Lung (tissue), 11 donors: ENCODE measurements at regions not wholly inside any gene's neighbourhood (a gene's known extent, or its start where the extent isn't known, plus 50 kb on each side); places are given as distances from the start of the nearest gene placed in this dataset.

ENCODE experiments used
- ATAC-seq: fragments of 200-7000 bp; cut with Tn5 transposase; one replicate; pipeline ENCODE4 v1.9.1; 2020; ENCODE audit warnings: moderate number of reproducible peaks; ENCODE audit not compliant: insufficient read depth, low FRiP score
- DNase-seq, 3 donors: peaks; one replicate each; pipeline ENCODE4 v3.0.0-alpha.2; 2013 to 2017
- H3K27ac ChIP-seq, 2 donors: one replicate each; pipeline ENCODE4 v1.5.1; 2013; ENCODE audit warnings: mild to moderate bottlenecking in 2 of 2, moderate library complexity in 2 of 2, control low read depth in 1 of 2, inconsistent platforms in 1 of 2, low read depth in 1 of 2, low read length in 1 of 2
- H3K27me3 ChIP-seq, 3 donors: one replicate each; pipeline ENCODE4 v1.5.1; 2013; ENCODE audit warnings: low read length in 2 of 3; ENCODE audit not compliant: control insufficient read depth in 3 of 3, insufficient read depth in 3 of 3
- H3K36me3 ChIP-seq, 4 donors: one replicate each; pipeline ENCODE4 v1.5.1; 2013; ENCODE audit warnings: low read length in 4 of 4, mild to moderate bottlenecking in 1 of 4, moderate library complexity in 1 of 4; ENCODE audit not compliant: control insufficient read depth in 4 of 4, insufficient read depth in 4 of 4
- H3K4me1 ChIP-seq, 5 donors: one replicate each; pipeline ENCODE4 v1.5.1; 2013; ENCODE audit warnings: low read length in 5 of 5, mild to moderate bottlenecking in 2 of 5, moderate library complexity in 1 of 5; ENCODE audit not compliant: control insufficient read depth in 5 of 5, insufficient read depth in 5 of 5
- H3K4me3 ChIP-seq: one replicate; pipeline ENCODE4 v1.5.1; 2013; ENCODE audit warnings: mild to moderate bottlenecking, control low read depth, moderate library complexity
- H3K9ac ChIP-seq, 2 donors: one replicate each; pipeline ENCODE4 v1.5.1; 2013; ENCODE audit warnings: low read length in 2 of 2, control low read depth in 1 of 2; ENCODE audit not compliant: insufficient read depth in 1 of 2
- H3K9me3 ChIP-seq, 4 donors: one replicate each; pipeline ENCODE4 v1.5.1; 2013; ENCODE audit warnings: low read length in 3 of 4, mild to moderate bottlenecking in 1 of 4, moderate library complexity in 1 of 4; ENCODE audit not compliant: control insufficient read depth in 4 of 4, insufficient read depth in 3 of 4
- CTCF ChIP-seq: IDR thresholded peaks from 2 replicates; pipeline ENCODE4 v1.5.1; 2012; ENCODE audit warnings: mild to moderate bottlenecking; ENCODE audit errors: control extremely low read depth, extremely low read depth
- WGBS, 2 donors: extraction: QIAGEN DNeasy Blood & Tissue Kit; methylation state at CpG; one replicate each; pipeline ENCODE4 v1.1.7; 2013; 5-methylcytosine and 5-hydroxymethylcytosine counted together
- donor health status: control.
- donor health status: control.
- donor health status: Bipolar disorder and iron deficiency.
- donor health status: healthy.
- donor health status: DM: yes; HTN: yes; CAD: no.

GRCh38 chr4:63693321-63693720 is 715.9 kb downstream of the TECRL start:
- H3K4me3 ChIP-seq = no peak overlapping the region
- no peaks in the 10 kb centered on the region for H3K36me3 ChIP-seq
- no peaks in the 10 kb centered on the region for H3K27me3 ChIP-seq
- no peak overlapping the region for H3K27ac ChIP-seq
- no peak for DNase-seq
- H3K9ac ChIP-seq = no peak overlapping the region
- TF ChIP-seq CTCF = no peak
- H3K9me3 ChIP-seq = peaks cover 0 to 7% (median 0%) of the 10 kb centered on the region in 4 donors
- no peak for ATAC-seq
- WGBS, 2 donors = 67 to 75% methylated on average over 2 of the region's 2 CpGs
- H3K4me1 ChIP-seq = no peaks in the 10 kb centered on the region

DNA sequence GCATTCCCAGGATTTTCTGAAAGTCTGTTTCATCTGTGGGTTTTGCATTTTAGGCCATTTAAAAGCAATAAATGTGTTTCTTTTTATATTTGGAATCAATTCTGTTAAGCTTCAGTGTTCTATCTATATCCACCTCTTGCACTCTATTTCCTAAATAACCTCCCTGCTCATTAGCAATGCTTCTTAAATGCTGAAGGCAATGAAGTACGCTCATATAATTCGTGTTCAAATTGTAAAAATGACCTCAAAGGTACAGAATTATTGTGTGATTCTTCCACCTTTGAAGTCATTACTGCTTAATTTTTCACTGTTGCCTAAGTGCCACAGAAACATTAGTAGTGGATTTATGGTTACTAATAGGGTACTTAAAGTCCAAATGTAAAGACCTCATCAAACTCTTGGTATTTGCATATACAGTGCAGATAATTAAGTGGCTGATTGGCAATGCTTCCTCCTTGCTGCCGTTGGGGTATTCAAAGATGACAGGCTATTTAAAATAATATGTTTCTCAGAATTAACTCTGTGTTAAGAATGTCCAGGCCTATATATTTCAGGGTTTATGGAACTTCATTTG is 730.8 kb downstream of the TECRL start:
- Histone ChIP-seq H3K9ac (no peak overlapping the region), H3K4me3 (no peak overlapping the region), H3K27me3 (no peaks in the 10 kb centered on the region), H3K4me1 (no peaks in the 10 kb centered on the region), H3K9me3 (peaks cover 0 to 3% (median 0%) of the 10 kb centered on the region in 4 donors), H3K36me3 (no peaks in the 10 kb centered on the region), H3K27ac (no peak overlapping the region)
- WGBS, 2 donors = 68 to 72% methylated on average over 3 of the region's 3 CpGs
- DNase-seq (no peak), ATAC-seq (no peak)
- TF ChIP-seq CTCF = no peak

DNA sequence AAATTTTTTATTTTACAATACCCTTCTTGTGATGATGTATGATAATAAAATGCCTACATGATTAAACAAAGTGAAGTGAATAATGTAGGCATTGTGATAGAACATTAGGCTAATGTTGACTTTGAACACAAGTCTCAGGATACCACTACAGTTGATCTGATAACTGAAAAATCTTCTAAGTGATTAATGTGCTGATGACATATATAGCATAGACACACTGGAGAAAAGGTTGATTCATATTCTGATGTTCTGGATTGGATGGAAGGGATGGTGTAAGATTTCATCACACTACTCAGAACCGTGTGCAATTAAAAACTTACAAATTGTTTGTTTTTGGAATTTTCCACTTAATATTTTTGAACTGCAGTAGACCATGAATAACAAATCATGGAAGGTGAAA is 738.5 kb downstream of the TECRL start:
- no peak overlapping the region for H3K27ac ChIP-seq
- peaks cover 0 to 4% (median 0%) of the 10 kb centered on the region in 4 donors for H3K9me3 ChIP-seq
- 43 to 58% methylated on average over 1 of the region's 1 CpG for WGBS, 2 donors
- no peaks in the 10 kb centered on the region for H3K27me3 ChIP-seq
- no peak overlapping the region for H3K9ac ChIP-seq
- no peak for TF ChIP-seq CTCF
- H3K4me3 ChIP-seq = no peak overlapping the region
- no peak for DNase-seq
- H3K4me1 ChIP-seq = no peaks in the 10 kb centered on the region
- no peak for ATAC-seq
- H3K36me3 ChIP-seq = no peaks in the 10 kb centered on the region

DNA sequence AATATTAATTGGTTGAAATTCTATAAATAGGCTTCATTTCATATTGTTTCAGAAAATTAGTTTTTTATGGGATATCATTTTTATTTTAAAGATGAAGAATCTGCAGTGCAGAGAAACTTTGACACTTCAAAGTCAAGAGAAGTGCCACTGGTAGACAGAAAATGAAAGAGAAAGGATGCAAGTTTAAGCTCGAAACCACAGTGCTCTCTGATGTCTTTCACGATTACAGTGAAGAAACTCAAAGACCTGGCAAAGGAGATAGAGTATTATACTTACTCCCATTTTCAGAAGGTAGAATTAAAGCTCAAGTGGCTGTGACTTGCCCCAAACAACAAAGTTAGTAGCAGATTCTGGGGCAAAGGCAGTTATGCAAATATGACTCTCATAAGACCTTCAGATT is 745.4 kb downstream of the TECRL start:
- Histone ChIP-seq H3K4me3 (no peak overlapping the region), H3K36me3 (no peaks in the 10 kb centered on the region), H3K27ac (no peak overlapping the region), H3K9ac (no peak overlapping the region), H3K9me3 (no peaks in the 10 kb centered on the region), H3K4me1 (no peaks in the 10 kb centered on the region), H3K27me3 (no peaks in the 10 kb centered on the region)
- ATAC-seq (no peak), DNase-seq (no peak)
- TF ChIP-seq CTCF = no peak
- 87 to 89% methylated on average over 2 of the region's 2 CpGs for WGBS, 2 donors
